ENCODE measurements at regions not wholly inside any gene's neighbourhood (a gene's known extent, or its start where the extent isn't known, plus 50 kb on each side); places are given as distances from the start of the nearest gene placed in this dataset.
"Not testable (repeated sequence)": the region's sequence is repeated elsewhere in the genome, so short reads cannot be mapped to it uniquely, and the experiment has no call there.

- Mint-ChIP-seq H3K27ac (peak overlapping the region; percentile 32 to 87), H3K4me1 (ENCODE audit: low read depth in 2 of 2) (peaks cover 52 to 59% of the 10 kb centered on the region in 2 donors), H3K27me3 (no peaks in the 10 kb centered on the region), H3K36me3 (no peaks in the 10 kb centered on the region), H3K4me3 (peak overlapping the region; percentile 61), H3K9me3 (no peaks in the 10 kb centered on the region)
- DNase-seq (ENCODE audit: low spot score) (no peak), ATAC-seq (peak in 1 of 2 donors; percentile 54)
Observed at GRCh38 chr10:7000061-7000460, 410.8 kb downstream of the SFMBT2 start.

- peak overlapping the region; percentile 61 for H3K4me3 Mint-ChIP-seq
- no peaks in the 10 kb centered on the region for H3K36me3 Mint-ChIP-seq
- no peaks in the 10 kb centered on the region for H3K27me3 Mint-ChIP-seq
- no peaks in the 10 kb centered on the region for H3K9me3 Mint-ChIP-seq
- peaks cover 45 to 52% of the 10 kb centered on the region in 2 donors for H3K4me1 Mint-ChIP-seq (ENCODE audit: low read depth in 2 of 2)
- H3K27ac Mint-ChIP-seq = peak overlapping the region; percentile 32 to 87
- DNase-seq (ENCODE audit: low spot score) (no peak), ATAC-seq (peak in 1 of 2 donors; percentile 82)
Observed at GRCh38 chr10:6999232-6999925, 411.5 kb downstream of the SFMBT2 start.

GRCh38 chr10:6997509-6997908 is 413.3 kb downstream of the SFMBT2 start:
- Mint-ChIP-seq H3K27ac (peak overlapping the region in 1 of 2 donors; percentile 87), H3K27me3 (no peaks in the 10 kb centered on the region), H3K9me3 (no peaks in the 10 kb centered on the region), H3K4me1 (ENCODE audit: low read depth in 2 of 2) (peaks cover 35 to 42% of the 10 kb centered on the region in 2 donors), H3K4me3 (no peak overlapping the region), H3K36me3 (no peaks in the 10 kb centered on the region)
- ATAC-seq (no peak), DNase-seq (ENCODE audit: low spot score) (no peak)

GRCh38 chr10:6996431-6996830 is 414.4 kb downstream of the SFMBT2 start:
- H3K27me3 Mint-ChIP-seq = no peaks in the 10 kb centered on the region
- no peak for DNase-seq (ENCODE audit: low spot score)
- H3K4me1 Mint-ChIP-seq (ENCODE audit: low read depth in 2 of 2) = peaks cover 35 to 42% of the 10 kb centered on the region in 2 donors
- H3K36me3 Mint-ChIP-seq = no peaks in the 10 kb centered on the region
- no peak overlapping the region for H3K4me3 Mint-ChIP-seq
- H3K27ac Mint-ChIP-seq = peak overlapping the region in 1 of 2 donors; percentile 87
- H3K9me3 Mint-ChIP-seq = no peaks in the 10 kb centered on the region
- no peak for ATAC-seq

GRCh38 chr10:6995831-6996230 is 415.0 kb downstream of the SFMBT2 start:
- peak overlapping the region in 1 of 2 donors; percentile 48 for H3K27ac Mint-ChIP-seq
- H3K36me3 Mint-ChIP-seq = peaks cover 2% of the 10 kb centered on the region
- no peak for DNase-seq (ENCODE audit: low spot score)
- peaks cover 36 to 43% of the 10 kb centered on the region in 2 donors for H3K4me1 Mint-ChIP-seq (ENCODE audit: low read depth in 2 of 2)
- no peak overlapping the region for H3K4me3 Mint-ChIP-seq
- ATAC-seq = no peak
- H3K9me3 Mint-ChIP-seq = no peaks in the 10 kb centered on the region
- H3K27me3 Mint-ChIP-seq = no peaks in the 10 kb centered on the region

GRCh38 chr10:6995341-6995740 is 415.3 kb upstream of the PRKCQ start:
- Mint-ChIP-seq H3K4me1 (ENCODE audit: low read depth in 2 of 2) (peaks cover 38 to 43% of the 10 kb centered on the region in 2 donors), H3K9me3 (no peaks in the 10 kb centered on the region)
- no peak for ATAC-seq

GRCh38 chr10:6990891-6991290 is 410.8 kb upstream of the PRKCQ start:
- DNase-seq (ENCODE audit: low spot score) = no peak
- Mint-ChIP-seq H3K4me3 (peak overlapping the region; percentile 52), H3K27ac (peak overlapping the region; percentile 43 to 89), H3K27me3 (no peaks in the 10 kb centered on the region), H3K9me3 (no peaks in the 10 kb centered on the region), H3K36me3 (peaks cover 10% of the 10 kb centered on the region), H3K4me1 (ENCODE audit: low read depth in 2 of 2) (peaks cover 24 to 29% of the 10 kb centered on the region in 2 donors)
- no peak for ATAC-seq

More at GRCh38 chr10:6995341-6995740, 415.3 kb upstream of the PRKCQ start:
- DNase-seq (ENCODE audit: low spot score) = no peak
- Mint-ChIP-seq H3K36me3 (peaks cover 5% of the 10 kb centered on the region), H3K4me3 (no peak overlapping the region), H3K27ac (no peak overlapping the region), H3K27me3 (no peaks in the 10 kb centered on the region)

- no peak for DNase-seq (ENCODE audit: low spot score)
- Mint-ChIP-seq H3K9me3 (no peaks in the 10 kb centered on the region), H3K36me3 (peaks cover 10% of the 10 kb centered on the region), H3K4me1 (ENCODE audit: low read depth in 2 of 2) (peaks cover 24 to 29% of the 10 kb centered on the region in 2 donors), H3K27me3 (no peaks in the 10 kb centered on the region), H3K4me3 (peak overlapping the region; percentile 13), H3K27ac (peak overlapping the region; percentile 39 to 72)
- ATAC-seq = peak; percentile 40 to 73
Observed at GRCh38 chr10:6988654-6989053, 408.6 kb upstream of the PRKCQ start.

GRCh38 chr10:6987536-6987945 is 407.5 kb upstream of the PRKCQ start:
- H3K27me3 Mint-ChIP-seq = no peaks in the 10 kb centered on the region
- DNase-seq (ENCODE audit: low spot score) (no peak), ATAC-seq (no peak)
- H3K4me1 Mint-ChIP-seq (ENCODE audit: low read depth in 2 of 2) = peaks cover 20 to 29% of the 10 kb centered on the region in 2 donors
- H3K4me3 Mint-ChIP-seq = no peak overlapping the region
- H3K9me3 Mint-ChIP-seq = no peaks in the 10 kb centered on the region
- peaks cover 10% of the 10 kb centered on the region for H3K36me3 Mint-ChIP-seq
- peak overlapping the region in 1 of 2 donors; percentile 72 for H3K27ac Mint-ChIP-seq

GRCh38 chr10:6986927-6987326 is 406.9 kb upstream of the PRKCQ start:
- H3K4me3 Mint-ChIP-seq = no peak overlapping the region

GRCh38 chr10:6985644-6986043 is 405.6 kb upstream of the PRKCQ start:
- Mint-ChIP-seq H3K4me3 (no peak overlapping the region), H3K9me3 (no peaks in the 10 kb centered on the region), H3K27ac (no peak overlapping the region), H3K27me3 (no peaks in the 10 kb centered on the region), H3K36me3 (peaks cover 6% of the 10 kb centered on the region), H3K4me1 (ENCODE audit: low read depth in 2 of 2) (peaks cover 16 to 24% of the 10 kb centered on the region in 2 donors)
- DNase-seq (ENCODE audit: low spot score) = no peak
- no peak for ATAC-seq

More at GRCh38 chr10:6986927-6987326, 406.9 kb upstream of the PRKCQ start:
- Mint-ChIP-seq H3K36me3 (peaks cover 10% of the 10 kb centered on the region), H3K4me1 (ENCODE audit: low read depth in 2 of 2) (peaks cover 20 to 29% of the 10 kb centered on the region in 2 donors), H3K27me3 (no peaks in the 10 kb centered on the region), H3K27ac (no peak overlapping the region), H3K9me3 (no peaks in the 10 kb centered on the region)
- DNase-seq (ENCODE audit: low spot score) (no peak), ATAC-seq (no peak)

- Mint-ChIP-seq H3K4me3 (no peak overlapping the region), H3K27me3 (no peaks in the 10 kb centered on the region), H3K27ac (no peak overlapping the region), H3K36me3 (peaks cover 4% of the 10 kb centered on the region), H3K9me3 (no peaks in the 10 kb centered on the region), H3K4me1 (ENCODE audit: low read depth in 2 of 2) (peaks cover 18 to 19% of the 10 kb centered on the region in 2 donors)
- no peak for ATAC-seq
- DNase-seq (ENCODE audit: low spot score) = no peak
Observed at GRCh38 chr10:6984971-6985370, 404.9 kb upstream of the PRKCQ start.

GRCh38 chr10:6984016-6984415 is 403.9 kb upstream of the PRKCQ start:
- not testable (repeated sequence) for H3K27ac Mint-ChIP-seq; H3K36me3 Mint-ChIP-seq; ATAC-seq; H3K9me3 Mint-ChIP-seq; H3K27me3 Mint-ChIP-seq; DNase-seq (ENCODE audit: low spot score); H3K4me3 Mint-ChIP-seq
- peaks cover 8 to 15% of the 10 kb centered on the region in 2 donors for H3K4me1 Mint-ChIP-seq (ENCODE audit: low read depth in 2 of 2)

- DNase-seq (ENCODE audit: low spot score) (no peak), ATAC-seq (no peak)
- no peak overlapping the region for H3K4me3 Mint-ChIP-seq
- H3K4me1 Mint-ChIP-seq (ENCODE audit: low read depth in 2 of 2) = peaks cover 4 to 9% of the 10 kb centered on the region in 2 donors
- no peaks in the 10 kb centered on the region for H3K9me3 Mint-ChIP-seq
- H3K27me3 Mint-ChIP-seq = no peaks in the 10 kb centered on the region
- H3K36me3 Mint-ChIP-seq = no peaks in the 10 kb centered on the region
- H3K27ac Mint-ChIP-seq = no peak overlapping the region
Observed at GRCh38 chr10:6980353-6980752, 400.3 kb upstream of the PRKCQ start.
